ENCODE measurements at regions not wholly inside any gene's neighbourhood (a gene's known extent, or its start where the extent isn't known, plus 50 kb on each side); places are given as distances from the start of the nearest gene placed in this dataset.
"Not testable (repeated sequence)": the region's sequence is repeated elsewhere in the genome, so short reads cannot be mapped to it uniquely, and the experiment has no call there.

DNA sequence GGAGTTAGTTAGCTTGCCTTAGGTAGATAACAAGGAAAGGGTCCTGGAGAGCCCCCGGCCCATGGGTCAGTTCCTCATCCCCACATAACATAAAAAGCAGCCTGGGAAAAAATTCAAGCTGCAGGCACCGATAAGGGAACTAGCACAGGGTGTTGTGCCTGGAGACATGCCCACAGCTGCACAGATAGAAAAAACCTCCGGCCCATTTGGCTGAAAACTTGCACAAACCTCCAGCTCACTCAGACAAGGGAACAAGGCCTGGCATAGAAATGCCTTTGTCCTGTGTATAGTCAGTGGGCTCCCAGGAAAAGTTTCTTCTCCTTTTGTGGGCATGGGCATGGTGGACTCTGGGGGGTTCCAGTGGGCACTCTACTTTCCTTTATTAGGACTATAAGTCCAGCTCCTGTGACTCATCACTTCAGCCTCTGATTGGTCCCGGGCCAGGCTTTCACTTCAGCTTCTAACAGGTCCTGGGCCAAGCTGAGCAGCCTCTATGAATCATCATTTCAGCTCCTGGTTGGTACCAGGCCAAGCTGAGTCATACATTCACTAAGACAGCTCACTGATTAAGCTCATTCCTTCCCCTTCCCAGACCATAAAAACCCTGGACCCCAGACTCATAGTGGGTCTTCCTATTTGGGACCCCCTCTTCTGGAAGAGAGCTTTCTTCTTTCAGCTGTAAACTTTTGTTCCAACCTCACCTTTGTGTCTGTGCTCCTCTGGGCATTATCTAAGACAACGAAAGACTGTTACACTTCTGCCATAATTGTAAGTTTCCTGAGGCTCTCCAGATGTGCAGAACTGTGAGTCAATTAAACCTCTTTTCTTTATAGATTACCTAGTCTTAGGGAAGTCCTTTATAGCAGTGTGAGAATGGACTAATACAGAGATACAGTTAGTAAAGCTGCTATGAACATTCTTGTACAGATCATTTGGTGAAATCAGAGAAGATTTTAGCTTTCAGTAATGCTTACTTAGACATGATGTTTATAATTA is 348.0 kb upstream of the DPPA4 start:
- H3K9me3 ChIP-seq (ENCODE audit: low read length), result no peaks in the 10 kb centered on the region
- no peaks in the 10 kb centered on the region for H3K36me3 ChIP-seq (ENCODE audit: insufficient read depth, low read length)
- H2AFZ ChIP-seq (ENCODE audit: low read depth, low read length), result no peak overlapping the region
- H3K27me3 ChIP-seq (ENCODE audit: insufficient read depth, low read length), result no peaks in the 10 kb centered on the region
- no peaks in the 10 kb centered on the region for H3K4me1 ChIP-seq (ENCODE audit: insufficient read depth, low read length)
- H3K4me3 ChIP-seq (ENCODE audit: low read length), result no peak overlapping the region

DNA sequence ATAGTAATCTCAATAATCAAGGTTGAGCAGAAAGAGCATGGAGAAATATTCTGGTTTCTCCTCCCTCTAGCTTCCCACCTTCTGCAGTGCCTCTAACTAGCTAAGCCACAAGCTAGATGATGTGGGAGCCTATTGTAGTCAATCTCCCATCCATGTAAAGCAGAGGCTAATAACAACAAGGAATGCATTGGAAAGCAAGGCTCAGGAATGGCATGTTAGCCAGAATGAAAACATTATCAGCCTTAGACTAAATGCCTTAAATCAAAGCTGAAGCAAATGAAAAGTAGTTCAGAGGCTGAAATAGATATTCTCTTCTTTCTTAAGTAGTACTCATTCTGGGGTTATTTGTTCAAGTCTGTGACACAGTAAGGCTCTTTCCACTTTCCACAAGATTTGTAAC is 350.3 kb upstream of the DPPA4 start:
- Histone ChIP-seq H3K4me1 (ENCODE audit: insufficient read depth, low read length) (no peaks in the 10 kb centered on the region), H3K27me3 (ENCODE audit: insufficient read depth, low read length) (no peaks in the 10 kb centered on the region), H3K9me3 (ENCODE audit: low read length) (no peaks in the 10 kb centered on the region), H3K4me3 (ENCODE audit: low read length) (no peak overlapping the region), H2AFZ (ENCODE audit: low read depth, low read length) (no peak overlapping the region), H3K36me3 (ENCODE audit: insufficient read depth, low read length) (no peaks in the 10 kb centered on the region)

GRCh38 chr3:109696932-109697331 is 359.6 kb upstream of the DPPA4 start:
- Histone ChIP-seq H3K9me3 (ENCODE audit: low read length) (no peaks in the 10 kb centered on the region), H3K4me3 (ENCODE audit: low read length) (no peak overlapping the region), H2AFZ (ENCODE audit: low read depth, low read length) (no peak overlapping the region), H3K27me3 (ENCODE audit: insufficient read depth, low read length) (no peaks in the 10 kb centered on the region), H3K4me1 (ENCODE audit: insufficient read depth, low read length) (no peaks in the 10 kb centered on the region), H3K36me3 (ENCODE audit: insufficient read depth, low read length) (no peaks in the 10 kb centered on the region)

DNA sequence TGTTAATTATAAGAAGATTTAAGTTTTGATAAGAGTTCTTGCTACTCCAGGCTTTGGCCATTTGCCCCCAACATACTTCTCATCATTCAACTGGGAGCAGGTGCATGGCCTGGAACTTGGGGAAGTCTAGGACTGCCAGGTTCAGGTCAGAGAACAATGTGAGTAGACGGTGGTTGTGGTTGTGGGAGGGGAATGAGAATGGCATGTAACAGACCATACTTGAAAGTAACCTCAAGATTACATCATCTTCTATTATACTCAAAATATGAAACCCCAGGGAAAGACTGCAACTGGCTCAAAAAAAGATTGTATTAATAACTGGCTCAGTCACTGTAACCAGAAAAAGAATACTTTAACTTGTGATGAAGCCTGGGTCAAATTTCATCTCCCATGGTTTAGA is 364.9 kb upstream of the DPPA4 start:
- Histone ChIP-seq H3K36me3 (ENCODE audit: insufficient read depth, low read length) (no peaks in the 10 kb centered on the region), H3K9me3 (ENCODE audit: low read length) (no peaks in the 10 kb centered on the region), H3K27me3 (ENCODE audit: insufficient read depth, low read length) (no peaks in the 10 kb centered on the region), H2AFZ (ENCODE audit: low read depth, low read length) (no peak overlapping the region), H3K4me1 (ENCODE audit: insufficient read depth, low read length) (peaks cover 3% of the 10 kb centered on the region), H3K4me3 (ENCODE audit: low read length) (no peak overlapping the region)

- Histone ChIP-seq H3K4me1 (ENCODE audit: insufficient read depth, low read length) (peaks cover 3% of the 10 kb centered on the region), H3K4me3 (ENCODE audit: low read length) (no peak overlapping the region), H3K36me3 (ENCODE audit: insufficient read depth, low read length) (no peaks in the 10 kb centered on the region), H3K9me3 (ENCODE audit: low read length) (no peaks in the 10 kb centered on the region), H2AFZ (ENCODE audit: low read depth, low read length) (no peak overlapping the region), H3K27me3 (ENCODE audit: insufficient read depth, low read length) (no peaks in the 10 kb centered on the region)
Observed at GRCh38 chr3:109702976-109703375, 365.6 kb upstream of the DPPA4 start.

DNA sequence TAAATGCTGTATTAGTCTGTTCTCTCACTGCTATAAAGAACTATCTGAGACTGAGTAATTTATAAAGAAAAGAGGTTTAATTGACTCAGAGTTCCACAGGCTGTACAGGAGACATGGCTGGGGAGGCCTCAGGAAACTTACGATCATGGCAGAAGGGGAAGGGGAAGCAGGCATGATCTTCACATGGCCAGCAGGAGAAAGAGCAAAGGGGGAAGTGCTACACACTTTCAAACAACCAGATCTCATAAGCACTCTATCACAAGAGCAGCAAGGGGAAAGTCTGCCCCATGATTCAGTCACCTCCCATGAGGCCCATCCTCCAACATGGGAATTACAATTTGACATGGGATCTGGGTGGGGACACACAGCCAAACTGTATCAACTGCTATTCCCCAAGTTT is 367.8 kb upstream of the DPPA4 start:
- not testable (repeated sequence) for H3K36me3 ChIP-seq (ENCODE audit: insufficient read depth, low read length); H2AFZ ChIP-seq (ENCODE audit: low read depth, low read length); H3K4me1 ChIP-seq (ENCODE audit: insufficient read depth, low read length); H3K27me3 ChIP-seq (ENCODE audit: insufficient read depth, low read length); H3K9me3 ChIP-seq (ENCODE audit: low read length); H3K4me3 ChIP-seq (ENCODE audit: low read length)

DNA sequence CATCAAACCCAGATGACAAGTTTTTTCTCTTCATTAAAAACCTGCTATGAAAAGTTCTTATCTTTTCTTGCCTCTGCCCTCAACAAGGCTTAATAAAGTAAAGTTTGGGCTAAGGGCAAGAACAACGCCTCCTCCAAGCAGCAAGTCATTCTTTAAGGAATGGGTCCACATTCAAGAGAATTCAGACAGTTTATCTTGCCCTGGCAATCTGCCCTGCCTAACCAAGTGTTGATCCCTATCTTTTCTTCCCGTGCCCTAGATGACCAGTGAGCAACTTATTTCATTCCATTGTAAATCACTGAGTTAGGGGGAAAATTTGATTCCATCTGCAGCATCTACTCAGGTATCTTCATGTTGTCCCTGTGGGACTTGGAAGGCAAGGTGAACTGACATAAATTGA is 370.3 kb upstream of the DPPA4 start:
- Histone ChIP-seq H3K4me1 (ENCODE audit: insufficient read depth, low read length) (peaks cover 2% of the 10 kb centered on the region), H3K4me3 (ENCODE audit: low read length) (no peak overlapping the region), H2AFZ (ENCODE audit: low read depth, low read length) (no peak overlapping the region), H3K36me3 (ENCODE audit: insufficient read depth, low read length) (no peaks in the 10 kb centered on the region), H3K9me3 (ENCODE audit: low read length) (no peaks in the 10 kb centered on the region), H3K27me3 (ENCODE audit: insufficient read depth, low read length) (no peaks in the 10 kb centered on the region)

- Histone ChIP-seq H3K4me1 (ENCODE audit: insufficient read depth, low read length) (no peaks in the 10 kb centered on the region), H2AFZ (ENCODE audit: low read depth, low read length) (no peak overlapping the region), H3K27me3 (ENCODE audit: insufficient read depth, low read length) (no peaks in the 10 kb centered on the region), H3K36me3 (ENCODE audit: insufficient read depth, low read length) (no peaks in the 10 kb centered on the region), H3K4me3 (ENCODE audit: low read length) (no peak overlapping the region), H3K9me3 (ENCODE audit: low read length) (no peaks in the 10 kb centered on the region)
Observed at GRCh38 chr3:109713288-109713687, 375.9 kb upstream of the DPPA4 start.

- H3K9me3 ChIP-seq (ENCODE audit: low read length), result no peaks in the 10 kb centered on the region
- H3K36me3 ChIP-seq (ENCODE audit: insufficient read depth, low read length), result no peaks in the 10 kb centered on the region
- H2AFZ ChIP-seq (ENCODE audit: low read depth, low read length), result no peak overlapping the region
- H3K4me1 ChIP-seq (ENCODE audit: insufficient read depth, low read length), result no peaks in the 10 kb centered on the region
- no peaks in the 10 kb centered on the region for H3K27me3 ChIP-seq (ENCODE audit: insufficient read depth, low read length)
- H3K4me3 ChIP-seq (ENCODE audit: low read length), result no peak overlapping the region
Observed at GRCh38 chr3:109715707-109716106, 378.4 kb upstream of the DPPA4 start.

- H2AFZ ChIP-seq (ENCODE audit: low read depth, low read length), result no peak overlapping the region
- no peak overlapping the region for H3K4me3 ChIP-seq (ENCODE audit: low read length)
- no peaks in the 10 kb centered on the region for H3K36me3 ChIP-seq (ENCODE audit: insufficient read depth, low read length)
- H3K9me3 ChIP-seq (ENCODE audit: low read length), result no peaks in the 10 kb centered on the region
- no peaks in the 10 kb centered on the region for H3K4me1 ChIP-seq (ENCODE audit: insufficient read depth, low read length)
- H3K27me3 ChIP-seq (ENCODE audit: insufficient read depth, low read length), result no peaks in the 10 kb centered on the region
Observed at GRCh38 chr3:109718850-109719249, 381.5 kb upstream of the DPPA4 start.

- H3K27me3 ChIP-seq (ENCODE audit: insufficient read depth, low read length), result no peaks in the 10 kb centered on the region
- no peaks in the 10 kb centered on the region for H3K9me3 ChIP-seq (ENCODE audit: low read length)
- no peak overlapping the region for H3K4me3 ChIP-seq (ENCODE audit: low read length)
- H3K36me3 ChIP-seq (ENCODE audit: insufficient read depth, low read length), result no peaks in the 10 kb centered on the region
- no peaks in the 10 kb centered on the region for H3K4me1 ChIP-seq (ENCODE audit: insufficient read depth, low read length)
- H2AFZ ChIP-seq (ENCODE audit: low read depth, low read length), result no peak overlapping the region
Observed at GRCh38 chr3:109728861-109729494, 391.6 kb upstream of the DPPA4 start.

DNA sequence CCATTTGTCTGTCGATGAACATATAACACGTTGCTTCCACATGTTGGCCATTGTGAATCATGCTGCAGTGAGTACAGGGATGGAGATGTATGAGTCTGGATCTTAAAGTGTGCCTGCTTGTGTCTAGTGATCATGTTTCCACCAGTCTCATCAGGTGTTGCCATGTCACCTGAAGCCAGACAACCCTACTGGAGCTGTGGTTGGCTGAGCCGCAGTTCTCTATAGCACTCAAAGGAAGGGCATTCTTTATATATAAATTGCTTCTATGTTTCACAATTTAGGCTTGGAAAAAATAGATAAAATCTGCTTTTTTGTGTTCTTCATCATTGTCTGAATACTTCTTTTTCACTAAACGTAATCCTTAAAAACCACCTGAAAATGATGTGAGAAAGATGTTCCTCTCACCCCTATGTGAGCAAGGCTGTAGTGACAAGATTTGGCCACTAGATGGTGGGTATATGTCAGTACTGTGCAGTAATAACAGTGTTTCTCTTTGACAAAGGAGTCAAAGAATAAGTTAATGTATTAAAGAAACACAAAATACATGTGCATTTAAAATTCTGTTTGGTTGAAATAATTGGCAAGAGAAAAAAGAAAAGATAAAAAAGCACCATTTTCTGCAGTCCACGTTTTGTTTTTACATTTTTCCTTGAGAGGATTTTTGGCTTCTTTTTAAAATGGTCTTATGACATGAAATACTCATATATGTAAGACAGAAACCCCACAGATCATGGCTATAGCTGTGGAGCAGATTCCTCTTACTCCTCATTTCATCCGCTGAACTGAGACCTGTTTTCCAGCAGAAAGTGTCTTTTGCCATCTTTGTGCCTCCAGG is 394.5 kb upstream of the DPPA4 start:
- H3K4me3 ChIP-seq (ENCODE audit: low read length), result no peak overlapping the region

GRCh38 chr3:109743981-109744380 is 406.6 kb upstream of the DPPA4 start:
- no peak overlapping the region for H2AFZ ChIP-seq (ENCODE audit: low read depth, low read length)
- no peak overlapping the region for H3K4me3 ChIP-seq (ENCODE audit: low read length)
- H3K36me3 ChIP-seq (ENCODE audit: insufficient read depth, low read length), result no peaks in the 10 kb centered on the region
- no peaks in the 10 kb centered on the region for H3K9me3 ChIP-seq (ENCODE audit: low read length)
- H3K27me3 ChIP-seq (ENCODE audit: insufficient read depth, low read length), result no peaks in the 10 kb centered on the region
- H3K4me1 ChIP-seq (ENCODE audit: insufficient read depth, low read length), result no peaks in the 10 kb centered on the region

More for the DNA sequence above, 394.5 kb upstream of the DPPA4 start:
- H3K36me3 ChIP-seq (ENCODE audit: insufficient read depth, low read length), result no peaks in the 10 kb centered on the region
- H2AFZ ChIP-seq (ENCODE audit: low read depth, low read length), result no peak overlapping the region
- H3K4me1 ChIP-seq (ENCODE audit: insufficient read depth, low read length), result no peaks in the 10 kb centered on the region
- no peaks in the 10 kb centered on the region for H3K9me3 ChIP-seq (ENCODE audit: low read length)
- H3K27me3 ChIP-seq (ENCODE audit: insufficient read depth, low read length), result no peaks in the 10 kb centered on the region
